OCI-LY3 (cell line): ENCODE measurements at regions not wholly inside any gene's neighbourhood (a gene's known extent, or its start where the extent isn't known, plus 50 kb on each side); places are given as distances from the start of the nearest gene placed in this dataset.

Experiments used
- H2AFZ ChIP-seq: fragments of 200-600, 300-600 bp; shearing (Covaris generic); 2 replicates; pipeline ENCODE4 v1.6.0; 2014; ENCODE audit warnings: antibody characterized with exemption, low read depth, low read length
- H3K27ac ChIP-seq: fragments of 200-600, 300-600 bp; sonication (generic); 2 replicates; pipeline ENCODE4 v1.5.1; 2014; ENCODE audit warnings: mild to moderate bottlenecking, low read length, moderate library complexity, mixed read lengths
- H3K27me3 ChIP-seq: fragments of 200-600, 300-600 bp; sonication (generic); 2 replicates; pipeline ENCODE4 v1.6.1; 2014; ENCODE audit warnings: low read depth, low read length, mixed read lengths
- H3K36me3 ChIP-seq: fragments of 200-600, 300-600 bp; sonication (generic); replicated peaks from 2 replicates; pipeline ENCODE3; 2014; ENCODE audit warnings: low read depth, low read length, mixed read lengths
- H3K4me1 ChIP-seq: fragments of 300-600, 200-600 bp; sonication (generic); 2 replicates; pipeline ENCODE4 v1.6.1; 2014; ENCODE audit warnings: low read length, mixed read lengths
- H3K4me2 ChIP-seq: fragments of 200-600, 300-600 bp; sonication (generic); 2 replicates; pipeline ENCODE4 v1.6.1; 2014; ENCODE audit warnings: low read length, mixed read lengths
- H3K4me3 ChIP-seq: fragments of 300-600, 200-600 bp; sonication (generic); 2 replicates; pipeline ENCODE4 v1.5.1; 2014; ENCODE audit warnings: antibody characterized with exemption, mild to moderate bottlenecking, low read length, moderate library complexity
- H3K79me2 ChIP-seq: fragments of 300-600, 200-600 bp; shearing (Covaris generic); 2 replicates; pipeline ENCODE4 v1.6.1; 2014; ENCODE audit warnings: mild to moderate bottlenecking, low read length, mixed read lengths
- H3K9ac ChIP-seq: fragments of 300-600, 200-600 bp; shearing (Covaris generic); 2 replicates; pipeline ENCODE4 v1.6.0; 2014; ENCODE audit warnings: mild to moderate bottlenecking, low read length, moderate library complexity
- H3K9me3 ChIP-seq: fragments of 200-600, 300-600 bp; shearing (Covaris generic); 2 replicates; pipeline ENCODE4 v1.6.1; 2014; ENCODE audit warnings: low read length, mixed read lengths; ENCODE audit not compliant: insufficient read depth
- H4K20me1 ChIP-seq: fragments of 200-600, 300-600 bp; sonication (generic); 2 replicates; pipeline ENCODE4 v1.6.1; 2016; ENCODE audit warnings: low read length, mixed read lengths; ENCODE audit not compliant: insufficient read depth
- CTCF ChIP-seq: fragments of 200-600, 300-600 bp; sonication (generic); IDR thresholded peaks from 2 replicates; pipeline ENCODE4 v1.5.1; 2014; ENCODE audit warnings: antibody characterized with exemption, low read length, low read depth
- EZH2phosphoT487 ChIP-seq: fragments of 200-600 bp; shearing (Covaris generic); IDR thresholded peaks from 2 replicates; pipeline ENCODE4 v1.6.1; 2018; ENCODE audit warnings: antibody characterized with exemption, mixed run types, low read depth

DNA sequence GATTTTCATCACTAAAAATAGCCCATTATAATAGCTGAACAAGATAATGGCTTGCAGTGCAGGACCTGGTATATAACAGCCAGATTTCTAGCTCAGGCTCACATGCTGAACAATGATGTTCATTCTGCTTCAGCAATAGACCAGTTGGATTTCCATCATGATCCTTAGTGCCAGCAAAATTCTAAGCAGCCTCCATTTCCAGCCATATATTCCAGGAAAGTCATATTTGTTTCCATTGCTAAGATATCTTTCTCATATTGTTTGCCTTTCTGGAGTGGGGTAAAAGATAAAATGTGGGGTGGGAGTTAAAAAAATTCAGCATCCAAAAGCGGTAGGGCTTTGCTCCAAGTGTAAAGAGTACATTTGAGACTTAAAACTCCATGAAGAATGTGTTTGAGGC, 2344.1 kb downstream of the PCDH7 start:
- Histone ChIP-seq H3K9me3 (peaks cover 4% of the 10 kb centered on the region; the same call in 1 of the 2 replicates), H3K4me1 (no peaks in the 10 kb centered on the region), H3K4me3 (no peak overlapping the region), H3K79me2 (no peaks in the 10 kb centered on the region), H3K9ac (no peak overlapping the region), H2AFZ (no peak overlapping the region), H3K4me2 (no peak overlapping the region), H3K27ac (no peak overlapping the region), H4K20me1 (no peaks in the 10 kb centered on the region), H3K36me3 (no peaks in the 10 kb centered on the region), H3K27me3 (no peaks in the 10 kb centered on the region)
- TF ChIP-seq CTCF (no peak), EZH2phosphoT487 (no peak)

DNA sequence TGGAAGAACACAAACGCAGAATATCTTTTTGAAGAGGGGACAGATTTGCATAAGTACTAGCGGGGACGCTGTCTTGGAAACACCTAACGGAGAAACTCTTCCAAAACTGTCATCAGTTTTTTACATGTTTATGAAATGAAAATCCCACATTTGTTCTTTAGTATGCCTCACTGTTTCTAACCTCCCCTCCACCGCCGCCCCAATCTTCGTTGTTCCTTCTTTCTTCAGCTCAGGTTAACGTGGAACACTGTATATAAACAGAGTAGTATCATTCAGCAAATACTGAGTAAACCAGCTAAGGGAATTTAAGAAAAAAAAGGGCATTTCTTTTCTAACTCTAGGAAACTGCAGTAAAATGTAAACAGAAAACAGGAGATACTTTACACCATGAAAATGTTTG, 2345.6 kb downstream of the PCDH7 start:
- no peak overlapping the region for H3K9ac ChIP-seq
- no peaks in the 10 kb centered on the region for H3K27me3 ChIP-seq
- H3K36me3 ChIP-seq: no peaks in the 10 kb centered on the region
- no peak overlapping the region for H3K27ac ChIP-seq
- no peak overlapping the region for H3K4me2 ChIP-seq
- no peaks in the 10 kb centered on the region for H3K79me2 ChIP-seq
- H2AFZ ChIP-seq: no peak overlapping the region
- H3K9me3 ChIP-seq: peaks cover 4% of the 10 kb centered on the region; the same call in 1 of the 2 replicates
- H3K4me3 ChIP-seq: no peak overlapping the region
- H4K20me1 ChIP-seq: no peaks in the 10 kb centered on the region
- TF ChIP-seq EZH2phosphoT487 (no peak), CTCF (no peak)
- H3K4me1 ChIP-seq: no peaks in the 10 kb centered on the region

DNA sequence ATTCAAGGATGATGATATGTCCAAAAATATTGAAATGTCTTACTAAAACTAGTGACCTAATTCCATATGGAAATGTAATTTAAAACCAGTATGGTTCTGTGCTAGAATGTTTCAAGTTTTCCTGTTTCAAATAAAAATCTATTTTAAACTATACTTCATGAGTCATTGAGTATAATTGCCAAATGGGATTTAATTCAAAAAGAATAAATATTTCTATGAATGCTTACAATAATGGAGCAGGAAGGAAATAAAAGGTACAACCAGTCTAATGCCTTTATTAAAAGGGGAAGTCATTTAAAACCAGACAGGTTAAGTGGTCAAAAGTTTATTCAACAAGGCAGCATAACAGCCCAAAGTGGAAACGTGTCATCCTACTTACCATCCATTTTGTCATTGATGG, 2347.1 kb downstream of the PCDH7 start:
- Histone ChIP-seq H3K36me3 (no peaks in the 10 kb centered on the region), H3K9me3 (peaks cover 4% of the 10 kb centered on the region; the same call in 1 of the 2 replicates), H3K4me3 (no peak overlapping the region), H3K4me1 (no peaks in the 10 kb centered on the region), H2AFZ (no peak overlapping the region), H3K9ac (no peak overlapping the region), H3K27me3 (no peaks in the 10 kb centered on the region), H3K27ac (no peak overlapping the region), H3K4me2 (no peak overlapping the region), H4K20me1 (no peaks in the 10 kb centered on the region), H3K79me2 (no peaks in the 10 kb centered on the region)
- TF ChIP-seq CTCF: no peak
- no peak for TF ChIP-seq EZH2phosphoT487

GRCh38 chr4:33068539-33068938, 2348.4 kb downstream of the PCDH7 start:
- H4K20me1 ChIP-seq: no peaks in the 10 kb centered on the region
- no peak overlapping the region for H3K4me3 ChIP-seq
- H3K27ac ChIP-seq: no peak overlapping the region
- TF ChIP-seq CTCF: no peak
- no peak for TF ChIP-seq EZH2phosphoT487
- H3K36me3 ChIP-seq: no peaks in the 10 kb centered on the region
- no peak overlapping the region for H3K4me2 ChIP-seq
- no peaks in the 10 kb centered on the region for H3K79me2 ChIP-seq
- no peaks in the 10 kb centered on the region for H3K27me3 ChIP-seq
- peaks cover 4% of the 10 kb centered on the region; the same call in 1 of the 2 replicates for H3K9me3 ChIP-seq
- H3K4me1 ChIP-seq: no peaks in the 10 kb centered on the region
- H2AFZ ChIP-seq: no peak overlapping the region
- no peak overlapping the region for H3K9ac ChIP-seq
